ENCODE measurements at regions not wholly inside any gene's neighbourhood (a gene's known extent, or its start where the extent isn't known, plus 50 kb on each side); places are given as distances from the start of the nearest gene placed in this dataset.

DNA sequence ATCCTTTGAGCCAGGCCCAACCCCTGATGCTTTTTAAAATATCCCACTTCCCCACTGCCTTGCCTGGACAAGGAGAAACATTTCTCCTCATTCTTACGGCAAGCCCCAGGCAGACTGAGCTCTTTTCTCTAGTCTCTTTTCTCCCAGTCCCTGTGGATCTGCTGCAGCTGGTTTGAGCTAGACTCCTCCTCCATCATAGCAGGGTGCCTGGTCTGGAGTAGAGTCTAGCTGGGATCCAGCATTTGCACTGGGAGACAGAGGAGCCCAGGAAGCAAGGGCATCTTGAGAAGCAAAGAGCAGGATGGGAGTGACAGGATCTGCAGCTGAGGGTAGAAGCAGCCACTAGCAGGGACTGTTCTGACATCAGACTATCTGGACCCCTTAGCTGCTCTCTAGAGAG, 562.3 kb upstream of the COBL start:
- TF ChIP-seq EZH2 (IDR thresholded peaks at IDR 0.05; ENCODE audit: insufficient read depth, low read length), result no peak
- TF ChIP-seq, protein P1, sequence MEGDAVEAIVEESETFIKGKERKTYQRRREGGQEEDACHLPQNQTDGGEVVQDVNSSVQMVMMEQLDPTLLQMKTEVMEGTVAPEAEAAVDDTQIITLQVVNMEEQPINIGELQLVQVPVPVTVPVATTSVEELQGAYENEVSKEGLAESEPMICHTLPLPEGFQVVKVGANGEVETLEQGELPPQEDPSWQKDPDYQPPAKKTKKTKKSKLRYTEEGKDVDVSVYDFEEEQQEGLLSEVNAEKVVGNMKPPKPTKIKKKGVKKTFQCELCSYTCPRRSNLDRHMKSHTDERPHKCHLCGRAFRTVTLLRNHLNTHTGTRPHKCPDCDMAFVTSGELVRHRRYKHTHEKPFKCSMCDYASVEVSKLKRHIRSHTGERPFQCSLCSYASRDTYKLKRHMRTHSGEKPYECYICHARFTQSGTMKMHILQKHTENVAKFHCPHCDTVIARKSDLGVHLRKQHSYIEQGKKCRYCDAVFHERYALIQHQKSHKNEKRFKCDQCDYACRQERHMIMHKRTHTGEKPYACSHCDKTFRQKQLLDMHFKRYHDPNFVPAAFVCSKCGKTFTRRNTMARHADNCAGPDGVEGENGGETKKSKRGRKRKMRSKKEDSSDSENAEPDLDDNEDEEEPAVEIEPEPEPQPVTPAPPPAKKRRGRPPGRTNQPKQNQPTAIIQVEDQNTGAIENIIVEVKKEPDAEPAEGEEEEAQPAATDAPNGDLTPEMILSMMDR (IDR thresholded peaks at IDR 0.05; ENCODE audit: insufficient read depth, low read depth, low read length), result no peak

Measured in astrocyte (in vitro differentiated cells and primary cell).